ENCODE measurements at regions not wholly inside any gene's neighbourhood (a gene's known extent, or its start where the extent isn't known, plus 50 kb on each side); places are given as distances from the start of the nearest gene placed in this dataset.

DNA sequence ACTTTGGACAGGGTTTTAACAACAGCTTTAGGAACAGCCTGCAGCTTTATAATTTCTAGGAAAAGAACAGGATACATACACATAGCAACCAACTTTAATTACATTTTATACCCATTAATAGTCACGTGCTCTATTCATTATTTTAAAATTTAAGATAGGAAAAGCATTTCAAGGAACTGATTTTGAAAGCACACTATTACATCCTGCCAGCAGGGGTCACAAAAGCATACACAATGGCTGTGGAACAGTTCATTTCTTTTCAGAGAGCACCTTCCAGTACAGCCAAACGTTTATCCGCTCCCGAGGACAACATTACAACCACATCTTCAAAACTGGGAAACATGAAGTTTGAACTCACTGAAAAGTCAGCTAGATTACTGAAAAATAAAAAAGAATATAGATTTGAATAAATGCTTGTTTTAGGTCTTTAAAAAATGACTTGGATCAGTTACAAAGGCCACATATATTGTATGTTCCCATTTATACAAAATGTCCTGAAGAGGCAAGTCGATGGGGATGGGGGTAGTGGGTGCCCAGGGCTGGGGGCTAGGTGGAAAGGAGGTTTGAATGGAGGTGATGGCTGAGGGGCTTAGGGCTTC lies 104.6 kb upstream of the EXOC2 start (continued):
- TF ChIP-seq ZNF2 (tag by site-specific recombination; IDR thresholded peaks at IDR 0.05) (no peak), ZNF391 (tag by site-specific recombination; IDR thresholded peaks at IDR 0.05; ENCODE audit: borderline replicate concordance, low read depth) (no peak), FEZF1 (tag by site-specific recombination; IDR thresholded peaks at IDR 0.05) (no peak), ZNF654 (tag by site-specific recombination; IDR thresholded peaks at IDR 0.05; ENCODE audit: low read depth) (peak; percentile 83), GLIS1 (tag by site-specific recombination; IDR thresholded peaks at IDR 0.05) (no peak), ZNF600 (tag by site-specific recombination; IDR thresholded peaks at IDR 0.05) (peak; percentile 90), ZNF561 (tag by site-specific recombination; IDR thresholded peaks at IDR 0.05; ENCODE audit: borderline replicate concordance) (0 out of 2 replicates have a peak, but pooled peaks have one; percentile 31)

DNA sequence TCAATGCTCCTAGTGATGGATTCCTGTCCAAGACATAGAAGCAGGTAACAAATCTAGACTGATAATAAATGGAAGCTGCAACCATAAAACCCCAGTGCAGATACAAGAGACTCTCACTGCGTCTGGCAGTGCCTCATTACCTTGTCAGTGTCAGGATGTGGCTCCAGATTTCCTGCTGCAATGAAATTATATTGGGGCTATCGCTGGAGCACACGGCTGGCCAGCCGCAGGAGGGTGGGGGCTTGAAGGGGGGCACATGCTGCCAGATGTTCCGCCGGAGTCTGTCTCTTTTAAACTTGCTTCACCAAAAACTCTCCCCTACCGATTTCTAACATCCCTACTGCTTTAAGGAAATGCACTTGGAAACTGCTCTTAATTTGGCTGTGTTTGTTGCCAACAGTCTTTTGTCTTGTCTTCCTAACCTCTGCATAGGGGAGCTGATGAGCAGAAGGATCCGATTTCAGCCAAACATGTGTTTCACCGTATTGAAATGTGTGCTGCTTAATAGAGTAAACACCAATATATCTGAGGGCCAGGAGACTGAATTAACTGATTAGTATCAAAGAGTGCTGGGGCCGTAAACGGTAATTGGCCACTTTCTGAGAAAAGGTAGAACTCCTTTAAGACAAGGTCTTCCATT lies 102.2 kb upstream of the EXOC2 start:
- no peaks in the 10 kb centered on the region for H3K36me3 ChIP-seq (ENCODE audit: control insufficient read depth in 2 of 2, insufficient read depth in 1 of 2, low read length in 2 of 2)
- no peak for TF ChIP-seq ZNF202 (tag by site-specific recombination; IDR thresholded peaks at IDR 0.05; ENCODE audit: borderline replicate concordance)
- POLR2A ChIA-PET: no interaction called here
- no peak overlapping the region for H3K27ac ChIP-seq (ENCODE audit: extremely low read depth, low read depth, low read length)
- CTCF ChIA-PET: interaction anchor here (0.9 to 1.5 kb wide), 6 partner anchors 67 to 629 kb away, joined by 3 to 7 read pairs (median 4); no protein-coding TSS in a partner anchor
- H3K4me3 ChIP-seq (ENCODE audit: low read depth, low read length): no peak overlapping the region
- H3K9me3 ChIP-seq (ENCODE audit: control insufficient read depth, insufficient read depth, low read depth, low read length): no peaks in the 10 kb centered on the region
- H3K4me1 ChIP-seq (ENCODE audit: control insufficient read depth, insufficient read depth, low read length): no peaks in the 10 kb centered on the region

DNA sequence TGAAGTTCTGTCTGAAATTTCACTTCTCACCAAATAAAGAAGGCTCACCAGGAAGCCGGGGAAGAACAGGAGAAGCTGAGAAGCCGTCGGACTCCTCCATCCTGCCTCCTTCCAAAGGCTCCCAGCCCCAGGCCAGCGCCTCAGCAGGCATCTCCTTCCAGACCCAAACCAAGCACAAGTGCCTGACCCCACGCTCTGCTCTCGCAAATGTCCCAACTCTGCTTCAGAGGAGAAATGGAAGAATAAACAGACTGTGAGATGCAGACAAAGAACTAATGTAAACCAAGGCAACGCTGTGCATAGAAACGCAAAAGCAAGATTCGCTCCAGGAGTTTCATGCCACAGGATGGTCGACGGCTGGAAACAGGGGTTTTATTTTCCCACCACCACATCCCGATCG lies 100.3 kb upstream of the EXOC2 start:
- Histone ChIP-seq H3K9me3 (ENCODE audit: control insufficient read depth, insufficient read depth, low read depth, low read length) (no peaks in the 10 kb centered on the region), H3K36me3 (ENCODE audit: control insufficient read depth in 2 of 2, insufficient read depth in 1 of 2, low read length in 2 of 2) (no peaks in the 10 kb centered on the region), H3K4me1 (ENCODE audit: control insufficient read depth, insufficient read depth, low read length) (no peaks in the 10 kb centered on the region), H3K4me3 (ENCODE audit: low read depth, low read length) (no peak overlapping the region), H3K27ac (ENCODE audit: extremely low read depth, low read depth, low read length) (no peak overlapping the region)
- ChIA-PET POLR2A (no interaction called here), CTCF (interaction anchor here (0.9 to 1.0 kb wide), 2 partner anchors 72 to 201 kb away, joined by 3 read pairs; no protein-coding TSS in a partner anchor)
- TF ChIP-seq, protein P1, sequence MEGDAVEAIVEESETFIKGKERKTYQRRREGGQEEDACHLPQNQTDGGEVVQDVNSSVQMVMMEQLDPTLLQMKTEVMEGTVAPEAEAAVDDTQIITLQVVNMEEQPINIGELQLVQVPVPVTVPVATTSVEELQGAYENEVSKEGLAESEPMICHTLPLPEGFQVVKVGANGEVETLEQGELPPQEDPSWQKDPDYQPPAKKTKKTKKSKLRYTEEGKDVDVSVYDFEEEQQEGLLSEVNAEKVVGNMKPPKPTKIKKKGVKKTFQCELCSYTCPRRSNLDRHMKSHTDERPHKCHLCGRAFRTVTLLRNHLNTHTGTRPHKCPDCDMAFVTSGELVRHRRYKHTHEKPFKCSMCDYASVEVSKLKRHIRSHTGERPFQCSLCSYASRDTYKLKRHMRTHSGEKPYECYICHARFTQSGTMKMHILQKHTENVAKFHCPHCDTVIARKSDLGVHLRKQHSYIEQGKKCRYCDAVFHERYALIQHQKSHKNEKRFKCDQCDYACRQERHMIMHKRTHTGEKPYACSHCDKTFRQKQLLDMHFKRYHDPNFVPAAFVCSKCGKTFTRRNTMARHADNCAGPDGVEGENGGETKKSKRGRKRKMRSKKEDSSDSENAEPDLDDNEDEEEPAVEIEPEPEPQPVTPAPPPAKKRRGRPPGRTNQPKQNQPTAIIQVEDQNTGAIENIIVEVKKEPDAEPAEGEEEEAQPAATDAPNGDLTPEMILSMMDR (tag by site-specific recombination; IDR thresholded peaks at IDR 0.05): no peak
- TF ChIP-seq ZNF394 (tag by site-specific recombination; IDR thresholded peaks at IDR 0.05; ENCODE audit: borderline replicate concordance): no peak
- TF ChIP-seq ZNF174 (tag by site-specific recombination; IDR thresholded peaks at IDR 0.05): no peak
- TF ChIP-seq ZNF561 (tag by site-specific recombination; IDR thresholded peaks at IDR 0.05; ENCODE audit: borderline replicate concordance): no peak
- TF ChIP-seq ZNF354C (tag by site-specific recombination; IDR thresholded peaks at IDR 0.05; ENCODE audit: borderline replicate concordance, low read depth): no peak
- TF ChIP-seq, protein P2, sequence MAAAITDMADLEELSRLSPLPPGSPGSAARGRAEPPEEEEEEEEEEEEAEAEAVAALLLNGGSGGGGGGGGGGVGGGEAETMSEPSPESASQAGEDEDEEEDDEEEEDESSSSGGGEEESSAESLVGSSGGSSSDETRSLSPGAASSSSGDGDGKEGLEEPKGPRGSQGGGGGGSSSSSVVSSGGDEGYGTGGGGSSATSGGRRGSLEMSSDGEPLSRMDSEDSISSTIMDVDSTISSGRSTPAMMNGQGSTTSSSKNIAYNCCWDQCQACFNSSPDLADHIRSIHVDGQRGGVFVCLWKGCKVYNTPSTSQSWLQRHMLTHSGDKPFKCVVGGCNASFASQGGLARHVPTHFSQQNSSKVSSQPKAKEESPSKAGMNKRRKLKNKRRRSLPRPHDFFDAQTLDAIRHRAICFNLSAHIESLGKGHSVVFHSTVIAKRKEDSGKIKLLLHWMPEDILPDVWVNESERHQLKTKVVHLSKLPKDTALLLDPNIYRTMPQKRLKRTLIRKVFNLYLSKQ (tag by site-specific recombination; IDR thresholded peaks at IDR 0.05; ENCODE audit: borderline replicate concordance): no peak
- TF ChIP-seq ZNF404 (tag by site-specific recombination; IDR thresholded peaks at IDR 0.05): no peak
- TF ChIP-seq ZNF155 (tag by site-specific recombination; IDR thresholded peaks at IDR 0.05): no peak
- TF ChIP-seq KLF9 (tag by site-specific recombination; IDR thresholded peaks at IDR 0.05; ENCODE audit: low read depth): no peak
- TF ChIP-seq MYNN (tag by site-specific recombination; IDR thresholded peaks at IDR 0.05; ENCODE audit: borderline replicate concordance): no peak
- TF ChIP-seq, protein P3, sequence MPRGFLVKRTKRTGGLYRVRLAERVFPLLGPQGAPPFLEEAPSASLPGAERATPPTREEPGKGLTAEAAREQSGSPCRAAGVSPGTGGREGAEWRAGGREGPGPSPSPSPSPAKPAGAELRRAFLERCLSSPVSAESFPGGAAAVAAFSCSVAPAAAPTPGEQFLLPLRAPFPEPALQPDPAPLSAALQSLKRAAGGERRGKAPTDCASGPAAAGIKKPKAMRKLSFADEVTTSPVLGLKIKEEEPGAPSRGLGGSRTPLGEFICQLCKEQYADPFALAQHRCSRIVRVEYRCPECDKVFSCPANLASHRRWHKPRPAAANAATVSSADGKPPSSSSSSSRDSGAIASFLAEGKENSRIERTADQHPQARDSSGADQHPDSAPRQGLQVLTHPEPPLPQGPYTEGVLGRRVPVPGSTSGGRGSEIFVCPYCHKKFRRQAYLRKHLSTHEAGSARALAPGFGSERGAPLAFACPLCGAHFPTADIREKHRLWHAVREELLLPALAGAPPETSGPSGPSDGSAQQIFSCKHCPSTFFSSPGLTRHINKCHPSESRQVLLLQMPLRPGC (tag by site-specific recombination; IDR thresholded peaks at IDR 0.05): no peak
- no peak for TF ChIP-seq HOXA7 (CRISPR knock-in tag; IDR thresholded peaks at IDR 0.05; ENCODE audit: borderline replicate concordance)
- TF ChIP-seq, protein P4, sequence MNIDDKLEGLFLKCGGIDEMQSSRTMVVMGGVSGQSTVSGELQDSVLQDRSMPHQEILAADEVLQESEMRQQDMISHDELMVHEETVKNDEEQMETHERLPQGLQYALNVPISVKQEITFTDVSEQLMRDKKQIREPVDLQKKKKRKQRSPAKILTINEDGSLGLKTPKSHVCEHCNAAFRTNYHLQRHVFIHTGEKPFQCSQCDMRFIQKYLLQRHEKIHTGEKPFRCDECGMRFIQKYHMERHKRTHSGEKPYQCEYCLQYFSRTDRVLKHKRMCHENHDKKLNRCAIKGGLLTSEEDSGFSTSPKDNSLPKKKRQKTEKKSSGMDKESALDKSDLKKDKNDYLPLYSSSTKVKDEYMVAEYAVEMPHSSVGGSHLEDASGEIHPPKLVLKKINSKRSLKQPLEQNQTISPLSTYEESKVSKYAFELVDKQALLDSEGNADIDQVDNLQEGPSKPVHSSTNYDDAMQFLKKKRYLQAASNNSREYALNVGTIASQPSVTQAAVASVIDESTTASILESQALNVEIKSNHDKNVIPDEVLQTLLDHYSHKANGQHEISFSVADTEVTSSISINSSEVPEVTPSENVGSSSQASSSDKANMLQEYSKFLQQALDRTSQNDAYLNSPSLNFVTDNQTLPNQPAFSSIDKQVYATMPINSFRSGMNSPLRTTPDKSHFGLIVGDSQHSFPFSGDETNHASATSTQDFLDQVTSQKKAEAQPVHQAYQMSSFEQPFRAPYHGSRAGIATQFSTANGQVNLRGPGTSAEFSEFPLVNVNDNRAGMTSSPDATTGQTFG (tag by site-specific recombination; IDR thresholded peaks at IDR 0.05; ENCODE audit: borderline replicate concordance): no peak
- TF ChIP-seq, protein P5, sequence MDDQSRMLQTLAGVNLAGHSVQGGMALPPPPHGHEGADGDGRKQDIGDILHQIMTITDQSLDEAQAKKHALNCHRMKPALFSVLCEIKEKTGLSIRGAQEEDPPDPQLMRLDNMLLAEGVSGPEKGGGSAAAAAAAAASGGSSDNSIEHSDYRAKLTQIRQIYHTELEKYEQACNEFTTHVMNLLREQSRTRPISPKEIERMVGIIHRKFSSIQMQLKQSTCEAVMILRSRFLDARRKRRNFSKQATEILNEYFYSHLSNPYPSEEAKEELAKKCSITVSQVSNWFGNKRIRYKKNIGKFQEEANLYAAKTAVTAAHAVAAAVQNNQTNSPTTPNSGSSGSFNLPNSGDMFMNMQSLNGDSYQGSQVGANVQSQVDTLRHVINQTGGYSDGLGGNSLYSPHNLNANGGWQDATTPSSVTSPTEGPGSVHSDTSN (CRISPR knock-in tag; IDR thresholded peaks at IDR 0.05): no peak
